GM18505 (cell line): ENCODE measurements at regions not wholly inside any gene's neighbourhood (a gene's known extent, or its start where the extent isn't known, plus 50 kb on each side); places are given as distances from the start of the nearest gene placed in this dataset.
"Not testable (repeated sequence)": the region's sequence is repeated elsewhere in the genome, so short reads cannot be mapped to it uniquely, and the experiment has no call there.

Experiments used
- ATAC-seq: cut with Tn5 transposase; IDR thresholded peaks from one replicate; pipeline ENCODE4 v1.9.1; 2021; ENCODE audit not compliant: unreplicated experiment
- POLR2A ChIP-seq: IDR thresholded peaks from 4 replicates; pipeline ENCODE4 v1.6.1; 2011; ENCODE audit warnings: borderline replicate concordance; ENCODE audit not compliant: insufficient read depth, insufficient read length; ENCODE audit errors: extremely low read depth

GRCh38 chrX:121655276-121655675 lies 607.9 kb downstream of the GLUD2 start:
- ATAC-seq: no peak
- TF ChIP-seq POLR2A: no peak

- no peak for TF ChIP-seq POLR2A
- no peak for ATAC-seq
Measured at GRCh38 chrX:121666171-121666570, 618.8 kb downstream of the GLUD2 start.

GRCh38 chrX:121671649-121672048 lies 624.2 kb downstream of the GLUD2 start:
- no peak for TF ChIP-seq POLR2A
- ATAC-seq: no peak

GRCh38 chrX:121709236-121709635 lies 661.8 kb downstream of the GLUD2 start:
- not testable (repeated sequence) for ATAC-seq

GRCh38 chrX:121733514-121733913 lies 686.1 kb downstream of the GLUD2 start:
- no peak for TF ChIP-seq POLR2A

GRCh38 chrX:121746105-121746504 lies 698.7 kb downstream of the GLUD2 start:
- no peak for ATAC-seq
- TF ChIP-seq POLR2A: no peak

More at GRCh38 chrX:121733514-121733913, 686.1 kb downstream of the GLUD2 start:
- no peak for ATAC-seq

- ATAC-seq: not testable (repeated sequence)
Measured at GRCh38 chrX:121753602-121754001, 706.2 kb downstream of the GLUD2 start.

GRCh38 chrX:121754301-121754700 lies 706.9 kb downstream of the GLUD2 start:
- no peak for ATAC-seq
- TF ChIP-seq POLR2A: no peak

GRCh38 chrX:121755541-121755940 lies 708.1 kb downstream of the GLUD2 start:
- no peak for TF ChIP-seq POLR2A
- ATAC-seq: no peak

- TF ChIP-seq POLR2A: no peak
- no peak for ATAC-seq
Measured at GRCh38 chrX:121761845-121762244, 714.4 kb downstream of the GLUD2 start.

GRCh38 chrX:121763671-121764070 lies 716.3 kb downstream of the GLUD2 start:
- no peak for ATAC-seq
- no peak for TF ChIP-seq POLR2A

GRCh38 chrX:121768210-121768609 lies 720.8 kb downstream of the GLUD2 start:
- ATAC-seq: not testable (repeated sequence)

GRCh38 chrX:121781991-121782390 lies 734.6 kb downstream of the GLUD2 start:
- no peak for TF ChIP-seq POLR2A
- ATAC-seq: no peak

- no peak for ATAC-seq
- TF ChIP-seq POLR2A: no peak
Measured at GRCh38 chrX:121782544-121782943, 735.1 kb downstream of the GLUD2 start.

GRCh38 chrX:121782976-121783375 lies 735.6 kb downstream of the GLUD2 start:
- ATAC-seq: no peak
- no peak for TF ChIP-seq POLR2A
